H1 (cell line): ENCODE measurements at regions not wholly inside any gene's neighbourhood (a gene's known extent, or its start where the extent isn't known, plus 50 kb on each side); places are given as distances from the start of the nearest gene placed in this dataset.

Experiments
- CTCF ChIA-PET: fragments of 300-600 bp; sonication (Branson Sonifier 250); formaldehyde crosslinking; loops from one replicate; lab custom pipeline; 2021; ENCODE audit not compliant: partially characterized antibody; lab: Charles Lee
- POLR2A ChIA-PET: fragments of 300-600 bp; sonication (Branson Sonifier 250); formaldehyde crosslinking; loops from one replicate; lab custom pipeline; 2021; ENCODE audit warnings: inconsistent platforms; ENCODE audit not compliant: partially characterized antibody; lab: Charles Lee
- DNase-seq, 2 experiments: peaks; one replicate each; pipeline versions ENCODE4 v3.0.0 to v3.0.0-alpha.2; 2010 to 2022; ENCODE audit warnings: low spot score in 2 of 2, low read depth in 1 of 2, mixed read lengths in 1 of 2
- FAIRE-seq: peaks from 2 replicates; lab custom pipeline; 2011; peaks lifted over from hg19 to GRCh38; lab: Jason Lieb, UNC
- H2AFZ ChIP-seq: 2 replicates; pipeline ENCODE4 v1.8.1; 2012; ENCODE audit warnings: low read length, inconsistent platforms
- H2AK5ac ChIP-seq: 2 replicates; pipeline ENCODE4 v1.6.1; 2013; ENCODE audit warnings: low read depth, low read length
- H2BK120ac ChIP-seq: replicated peaks from 2 replicates; pipeline ENCODE3; 2013; ENCODE audit warnings: low read depth, low read length, inconsistent platforms
- H2BK12ac ChIP-seq: 2 replicates; pipeline ENCODE4 v1.6.1; 2013; ENCODE audit warnings: low read depth, low read length
- H2BK15ac ChIP-seq: 2 replicates; pipeline ENCODE4 v1.6.1; 2013; ENCODE audit warnings: low read length
- H2BK20ac ChIP-seq: 2 replicates; pipeline ENCODE4 v1.6.1; 2013; ENCODE audit warnings: low read length
- H2BK5ac ChIP-seq: 2 replicates; pipeline ENCODE4 v1.6.1; 2013; ENCODE audit warnings: low read depth, low read length
- H3K14ac ChIP-seq: 2 replicates; pipeline ENCODE4 v1.6.1; 2013; ENCODE audit warnings: inconsistent platforms; ENCODE audit not compliant: insufficient read length
- H3K18ac ChIP-seq: 2 replicates; pipeline ENCODE4 v1.6.1; 2013; ENCODE audit warnings: low read length; ENCODE audit errors: extremely low read depth
- H3K23ac ChIP-seq: 2 replicates; pipeline ENCODE4 v1.6.1; 2013; ENCODE audit warnings: inconsistent platforms; ENCODE audit not compliant: insufficient read length
- H3K23me2 ChIP-seq: 2 replicates; pipeline ENCODE4 v1.6.1; 2013; ENCODE audit warnings: low read depth, low read length
- H3K27ac ChIP-seq: 2 replicates; pipeline ENCODE4 v1.6.1; 2011; ENCODE audit warnings: low read depth, low read length, inconsistent platforms
- H3K27me3 ChIP-seq, 4 experiments: replicated peaks in 1 of 4; 1 replicate in 1 of 4; 2 replicates in 3 of 4; pipeline versions ENCODE4 v1.6.1 to v1.8.1; 2011 to 2013; ENCODE audit warnings: low read length in 3 of 4, mild to moderate bottlenecking in 3 of 4, inconsistent platforms in 2 of 4, mixed read lengths in 2 of 4, moderate library complexity in 1 of 4; ENCODE audit not compliant: control insufficient read depth in 3 of 4, insufficient read depth in 3 of 4; ENCODE audit errors: extremely low read depth in 1 of 4
- H3K36me3 ChIP-seq, 4 experiments: 2 replicates each; pipeline versions ENCODE4 v1.6.1 to v1.8.1; 2011 to 2013; ENCODE audit warnings: mild to moderate bottlenecking in 4 of 4, low read length in 3 of 4, moderate library complexity in 2 of 4, control low read depth in 1 of 4, inconsistent platforms in 1 of 4; ENCODE audit not compliant: insufficient read depth in 4 of 4, control insufficient read depth in 2 of 4
- H3K4ac ChIP-seq: replicated peaks from 2 replicates; pipeline ENCODE3; 2013; ENCODE audit warnings: low read length, low read depth, mixed read lengths, inconsistent platforms; ENCODE audit not compliant: insufficient read length
- H3K4me1 ChIP-seq, 4 experiments: replicated peaks in 1 of 4; 1 replicate in 1 of 4; 2 replicates in 3 of 4; pipeline versions ENCODE4 v1.6.1 to v1.8.1; 2011 to 2013; ENCODE audit warnings: low read length in 3 of 4, inconsistent platforms in 2 of 4, mixed read lengths in 1 of 4; ENCODE audit not compliant: insufficient read depth in 4 of 4, control insufficient read depth in 3 of 4
- H3K4me2 ChIP-seq, 2 experiments: 2 replicates each; pipeline versions ENCODE4 v1.6.1 to v1.8.1; 2011 to 2013; ENCODE audit warnings: low read depth in 2 of 2, low read length in 2 of 2, control low read depth in 1 of 2, inconsistent platforms in 1 of 2, mild to moderate bottlenecking in 1 of 2; ENCODE audit not compliant: insufficient read depth in 1 of 2
- H3K4me3 ChIP-seq, 4 experiments: fragments of 200-600, 300-600 bp in 1 of 4; sonication (generic), shearing (Covaris generic), sonication (Bioruptor Twin) in 1 of 4; 2 replicates each; pipeline versions ENCODE4 v1.5.1 to v1.8.1; 2011 to 2016; ENCODE audit warnings: low read length in 4 of 4, low read depth in 3 of 4, control low read depth in 2 of 4, inconsistent platforms in 2 of 4, mild to moderate bottlenecking in 2 of 4, mixed read lengths in 1 of 4, moderate library complexity in 1 of 4; ENCODE audit not compliant: insufficient read depth in 2 of 4; ENCODE audit errors: extremely low read depth in 1 of 4
- H3K56ac ChIP-seq: replicated peaks from 2 replicates; pipeline ENCODE3; 2013; ENCODE audit warnings: low read depth, mild to moderate bottlenecking, mixed read lengths, low read length, inconsistent platforms; ENCODE audit not compliant: insufficient read length
- H3K79me1 ChIP-seq: 2 replicates; pipeline ENCODE4 v1.6.1; 2013; ENCODE audit warnings: low read depth, low read length, control low read depth
- H3K79me2 ChIP-seq, 2 experiments: 2 replicates each; pipeline versions ENCODE4 v1.6.1 to v1.8.1; 2012 to 2013; ENCODE audit warnings: low read length in 2 of 2, mild to moderate bottlenecking in 2 of 2, inconsistent platforms in 1 of 2; ENCODE audit not compliant: insufficient read depth in 2 of 2, control insufficient read depth in 1 of 2
- H3K9ac ChIP-seq, 4 experiments: replicated peaks in 1 of 4; 1 replicate in 1 of 4; 2 replicates in 3 of 4; pipeline versions ENCODE4 v1.6.1 to v1.8.1; 2011 to 2013; ENCODE audit warnings: low read depth in 3 of 4, low read length in 3 of 4, control low read depth in 2 of 4, mild to moderate bottlenecking in 2 of 4, moderate library complexity in 2 of 4, inconsistent platforms in 1 of 4; ENCODE audit errors: extremely low read depth in 1 of 4
- H3K9me3 ChIP-seq, 2 experiments: 2 replicates each; pipeline versions ENCODE4 v1.6.1 to v1.8.1; 2012 to 2013; ENCODE audit warnings: mild to moderate bottlenecking in 2 of 2, moderate library complexity in 2 of 2, control low read depth in 1 of 2, inconsistent platforms in 1 of 2, low read depth in 1 of 2, low read length in 1 of 2, mixed read lengths in 1 of 2; ENCODE audit not compliant: insufficient read depth in 2 of 2
- H4K20me1 ChIP-seq, 2 experiments: replicated peaks in 1 of 2; 2 replicates each; pipeline versions ENCODE3 to v1.8.1; 2011 to 2013; ENCODE audit warnings: inconsistent platforms in 2 of 2, low read length in 2 of 2, mild to moderate bottlenecking in 1 of 2; ENCODE audit not compliant: insufficient read depth in 2 of 2, control insufficient read depth in 1 of 2
- H4K5ac ChIP-seq: 2 replicates; pipeline ENCODE4 v1.6.1; 2013; ENCODE audit warnings: low read length, low read depth, mixed read lengths, inconsistent platforms; ENCODE audit not compliant: insufficient read length
- H4K8ac ChIP-seq: 2 replicates; pipeline ENCODE4 v1.8.0; 2013; ENCODE audit warnings: mild to moderate bottlenecking, moderate library complexity, low read length, inconsistent platforms; ENCODE audit not compliant: insufficient read depth; ENCODE audit errors: extremely low read depth
- H4K91ac ChIP-seq: replicated peaks from 2 replicates; pipeline ENCODE3; 2013; ENCODE audit warnings: low read length, mixed read lengths, inconsistent platforms; ENCODE audit not compliant: insufficient read length
- ASH2L ChIP-seq: fragments of 200-600, 300-600 bp; sonication (generic); IDR thresholded peaks from one replicate; pipeline ENCODE4 v1.7.1; 2017; ENCODE audit warnings: low read length
- BCL11A ChIP-seq, 2 experiments: IDR thresholded peaks; one replicate each; pipeline ENCODE4 v1.6.1; 2011; ENCODE audit warnings: low read depth in 2 of 2, low read length in 2 of 2, mild to moderate bottlenecking in 2 of 2
- EZH2 ChIP-seq: fragments of 200-600 bp; sonication (generic); IDR thresholded peaks from 2 replicates; pipeline ENCODE4 v1.7.1; 2012; ENCODE audit warnings: low read depth, mild to moderate bottlenecking, moderate library complexity, low read length, inconsistent platforms; ENCODE audit not compliant: severe bottlenecking
- WGBS, 2 experiments: shearing (Covaris generic) in 1 of 2; methylation state at CpG; one replicate each; pipeline versions ENCODE4 v1.1.6 to v1.1.7; 2013 to 2015; ENCODE audit warnings: low lambda C conversion rate in 2 of 2, mixed read lengths in 2 of 2, inconsistent platforms in 1 of 2, low coverage in 1 of 2, missing lambda C conversion rate in 1 of 2; ENCODE audit not compliant: insufficient replicate concordance in 2 of 2, insufficient coverage in 1 of 2, insufficient read length in 1 of 2; ENCODE audit errors: extremely low coverage in 1 of 2, missing lambda C conversion rate in 1 of 2; 5-methylcytosine and 5-hydroxymethylcytosine counted together

- no peak overlapping the region for H3K9ac ChIP-seq
- no peaks in the 10 kb centered on the region for H3K27me3 ChIP-seq
- H2BK15ac ChIP-seq = no peak overlapping the region
- WGBS, 2 experiments = 91% methylated on average over 3 of the region's 3 CpGs; no CpG with 5 or more reads in 1 of the 2 experiments
- H2AK5ac ChIP-seq = no peak overlapping the region
- no peak overlapping the region for H3K4ac ChIP-seq
- no peaks in the 10 kb centered on the region for H3K23me2 ChIP-seq
- TF ChIP-seq ASH2L (no peak), EZH2 (no peak), BCL11A (IDR thresholded peaks at IDR 0.05; ENCODE audit: low read depth in 2 of 2, low read length in 2 of 2) (no peak)
- no peak overlapping the region for H3K18ac ChIP-seq
- no peak overlapping the region for H4K91ac ChIP-seq
- FAIRE-seq = no peak
- CTCF ChIA-PET = interaction anchor here (1.0 kb wide), 1 partner anchor 10 kb away, joined by 4 read pairs; no protein-coding TSS in a partner anchor
- no peak for DNase-seq
- no peak overlapping the region for H4K8ac ChIP-seq
- H3K36me3 ChIP-seq = no peaks in the 10 kb centered on the region
- no peaks in the 10 kb centered on the region for H3K79me2 ChIP-seq
- POLR2A ChIA-PET = no interaction called here
- no peak overlapping the region for H2BK12ac ChIP-seq
- H2BK5ac ChIP-seq = no peak overlapping the region
- no peaks in the 10 kb centered on the region for H3K4me1 ChIP-seq
- H2BK120ac ChIP-seq = no peak overlapping the region
- no peak overlapping the region for H2AFZ ChIP-seq
- H3K56ac ChIP-seq = no peak overlapping the region
- no peak overlapping the region for H3K4me2 ChIP-seq
- no peak overlapping the region for H3K14ac ChIP-seq
- H3K79me1 ChIP-seq = no peaks in the 10 kb centered on the region
- no peaks in the 10 kb centered on the region for H4K20me1 ChIP-seq
- no peak overlapping the region for H4K5ac ChIP-seq
- H3K4me3 ChIP-seq = no peak overlapping the region
- H3K9me3 ChIP-seq = no peaks in the 10 kb centered on the region
- no peak overlapping the region for H3K27ac ChIP-seq
- H2BK20ac ChIP-seq = no peak overlapping the region
- no peak overlapping the region for H3K23ac ChIP-seq
These were observed 665.8 kb upstream of the CAMK1G start for GRCh38 chr1:208917723-208918122.
